SK-N-MC (cell line): ENCODE measurements at regions not wholly inside any gene's neighbourhood (a gene's known extent, or its start where the extent isn't known, plus 50 kb on each side); places are given as distances from the start of the nearest gene placed in this dataset.

ENCODE experiments used
- EZH2 ChIP-seq: fragments of 200-600 bp; sonication (generic); IDR thresholded peaks from one replicate; pipeline ENCODE4 v1.6.1; 2017; ENCODE audit warnings: antibody characterized with exemption
- POLR2AphosphoS5 ChIP-seq: IDR thresholded peaks from 2 replicates; pipeline ENCODE4 v1.6.1; 2012; ENCODE audit warnings: mild to moderate bottlenecking, low read depth, low read length, borderline replicate concordance

DNA sequence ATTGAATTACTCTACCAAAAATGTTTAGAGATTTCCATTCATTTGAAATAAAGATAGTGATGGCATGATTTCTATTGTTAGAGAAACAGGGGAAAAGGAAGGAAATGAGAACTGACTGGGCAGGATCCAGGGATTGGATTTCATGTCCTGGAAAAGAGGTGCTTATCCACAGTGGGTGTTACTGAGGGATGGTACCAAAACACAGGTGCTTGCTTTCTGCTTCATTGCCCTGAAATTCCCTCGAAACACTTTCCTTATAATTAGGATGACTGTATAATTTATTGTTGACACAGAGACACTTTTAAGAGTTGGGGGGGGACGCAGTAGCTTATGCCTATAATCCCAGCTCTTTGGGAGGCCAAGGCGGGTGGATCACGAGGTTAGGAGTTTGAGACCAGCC is 185.0 kb upstream of the KCNK2 start:
- TF ChIP-seq POLR2AphosphoS5 (no peak), EZH2 (no peak)
